Left hindlimb (tissue), 1 donor: ENCODE measurements at regions not wholly inside any gene's neighbourhood (a gene's known extent, or its start where the extent isn't known, plus 50 kb on each side); places are given as distances from the start of the nearest gene placed in this dataset.

ENCODE experiments used
- DNase-seq: peaks from one replicate; pipeline ENCODE4 v3.0.0-alpha.2; 2018

DNA sequence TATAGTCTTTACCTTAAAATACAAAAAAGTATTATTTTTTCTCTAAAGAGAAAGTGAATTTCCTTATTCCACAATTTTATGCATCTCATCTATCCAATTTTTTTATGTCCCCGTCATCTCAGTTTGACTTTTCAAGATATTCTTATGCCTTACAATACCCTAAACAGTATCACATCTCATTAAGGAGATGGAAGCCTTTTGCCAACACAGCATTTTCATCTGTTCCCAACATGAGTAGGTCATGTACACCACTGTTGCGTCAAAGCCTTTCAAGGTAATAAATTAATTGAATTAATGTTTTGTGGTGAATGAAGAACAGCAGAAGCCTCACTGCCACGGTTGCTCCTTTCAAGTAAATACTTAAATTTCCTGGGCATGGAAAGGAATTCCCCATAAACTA lies 299.4 kb downstream of the EPHA4 start:
- DNase-seq = no peak

- DNase-seq = no peak
These were observed 296.1 kb downstream of the EPHA4 start for GRCh38 chr2:221276033-221276432.

DNA sequence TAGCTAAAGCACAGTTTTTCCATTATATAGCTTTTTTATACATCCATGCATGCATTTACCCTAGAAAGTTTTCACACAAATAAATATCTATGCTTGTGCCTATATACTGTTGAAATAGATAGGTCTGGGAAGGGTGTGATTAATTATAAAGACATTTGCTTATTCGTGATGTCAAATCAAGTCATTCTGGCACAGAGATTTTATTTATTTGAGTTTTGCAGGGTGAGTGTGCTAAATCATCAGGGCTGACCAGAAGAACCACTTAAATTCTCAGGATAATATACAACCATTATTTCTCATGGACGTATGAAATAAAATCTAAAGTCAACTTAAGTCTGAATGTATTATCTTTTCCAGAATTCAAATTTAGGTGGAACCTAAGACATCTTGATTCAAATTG lies 295.5 kb downstream of the EPHA4 start:
- DNase-seq = no peak

- no peak for DNase-seq
These were observed 289.7 kb downstream of the EPHA4 start for GRCh38 chr2:221282386-221282785.

- no peak for DNase-seq
These were observed 288.1 kb downstream of the EPHA4 start for GRCh38 chr2:221283896-221284545.

DNA sequence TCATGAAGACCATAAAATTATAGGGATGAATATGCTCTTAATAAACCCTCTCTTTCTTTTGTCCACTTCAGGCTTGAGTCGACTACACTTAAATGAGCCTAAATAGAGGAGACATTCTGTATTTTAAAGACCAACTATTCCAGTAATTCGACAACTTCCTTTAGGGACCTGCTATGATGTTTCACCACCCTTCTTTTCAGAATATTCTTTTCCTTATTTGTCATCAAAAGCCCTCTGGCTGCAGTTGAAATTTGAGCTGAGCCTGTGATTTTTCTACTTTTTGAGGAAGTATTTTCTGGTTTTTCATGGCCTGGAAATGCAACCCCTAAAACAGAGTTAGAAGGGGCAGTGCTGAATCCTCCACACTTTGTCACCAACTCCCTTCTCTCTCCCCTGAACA lies 287.0 kb downstream of the EPHA4 start:
- no peak for DNase-seq

- DNase-seq = no peak
These were observed 285.7 kb downstream of the EPHA4 start for GRCh38 chr2:221286406-221286805.

DNA sequence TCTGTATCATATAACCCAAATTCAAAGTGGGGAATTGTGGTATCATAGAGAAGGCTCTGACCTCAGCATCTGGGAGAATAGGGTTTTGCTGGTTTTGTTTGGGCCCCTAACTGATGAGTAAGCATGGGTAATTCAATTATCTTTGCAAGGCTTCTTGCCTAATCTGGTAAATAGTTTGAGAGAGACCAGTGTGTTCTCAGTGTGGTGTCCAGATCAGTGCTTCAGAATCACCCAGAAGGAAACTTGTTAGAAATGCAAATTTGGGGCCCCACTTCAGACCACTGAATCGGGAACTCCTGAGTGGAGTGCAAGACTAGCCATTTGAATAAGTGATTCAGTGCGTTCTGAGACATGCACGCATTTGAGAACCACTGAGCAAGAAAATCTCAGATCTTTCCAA lies 282.7 kb downstream of the EPHA4 start:
- no peak for DNase-seq

DNA sequence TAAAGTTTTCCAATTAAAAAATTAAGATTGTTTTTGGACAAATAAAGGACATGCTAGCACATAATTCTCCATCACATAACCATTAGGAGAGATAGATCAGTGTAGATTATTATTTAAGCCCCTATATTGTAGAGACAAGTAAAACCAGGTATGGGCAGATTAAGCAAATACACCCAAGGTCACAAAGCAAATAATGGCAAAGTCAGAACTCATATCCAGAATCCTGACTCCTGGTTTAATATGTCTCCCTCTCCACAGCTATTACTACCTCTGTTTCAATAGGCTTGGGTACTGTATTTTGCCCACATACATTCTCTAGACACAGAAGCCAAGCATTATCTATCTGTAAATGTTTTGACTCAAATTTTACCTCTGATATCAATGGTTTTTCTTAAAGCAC lies 282.3 kb downstream of the EPHA4 start:
- no peak for DNase-seq

GRCh38 chr2:221293949-221294742 lies 278.0 kb downstream of the EPHA4 start:
- DNase-seq = no peak

DNA sequence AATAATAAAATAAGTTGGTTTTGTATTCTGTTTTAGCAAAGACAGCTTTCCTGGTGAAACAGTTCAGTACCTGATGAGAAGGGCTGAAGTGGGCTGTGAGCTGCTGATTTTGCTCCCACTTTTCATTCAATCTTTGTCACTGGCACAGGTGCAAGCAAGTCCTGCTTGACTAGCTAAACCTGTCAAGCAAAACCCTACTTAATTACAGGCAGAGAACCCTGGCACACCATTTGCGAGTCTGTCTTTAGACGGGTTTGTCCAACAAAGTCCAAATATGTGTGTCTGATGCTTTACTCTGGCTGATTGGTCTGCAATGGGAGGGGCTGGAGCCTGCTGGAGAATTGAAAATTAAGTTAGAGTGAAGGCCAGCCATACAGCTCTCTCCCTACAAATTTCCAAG lies 267.2 kb downstream of the EPHA4 start:
- DNase-seq = no peak

DNA sequence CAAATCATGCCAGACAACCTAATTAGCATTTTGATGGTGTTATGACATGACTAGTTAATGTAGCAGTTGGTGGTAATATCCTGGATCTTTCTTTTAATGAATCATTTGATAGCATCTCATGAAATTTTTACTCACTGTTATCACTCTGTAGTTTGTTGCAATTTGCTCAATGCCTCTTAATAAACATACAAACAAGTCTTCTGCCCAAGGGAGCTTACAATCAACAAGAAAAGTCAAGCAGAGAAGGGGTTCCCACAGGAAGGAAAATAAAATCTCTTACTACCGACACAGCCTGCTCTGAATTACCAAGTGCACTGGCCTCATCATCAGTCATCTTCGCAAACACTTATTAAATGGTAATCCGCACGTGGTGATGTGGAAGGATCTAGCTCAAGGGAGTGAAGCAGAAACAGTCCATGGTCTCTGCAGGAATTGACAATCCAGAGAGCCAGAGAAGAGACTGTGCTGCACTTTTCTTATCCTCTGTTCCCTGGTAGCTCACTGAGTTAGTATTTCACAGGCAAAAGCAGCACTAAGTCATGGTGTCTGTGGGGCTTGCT lies 263.5 kb downstream of the EPHA4 start:
- no peak for DNase-seq

- no peak for DNase-seq
These were observed 262.1 kb downstream of the EPHA4 start for GRCh38 chr2:221309892-221310583.

GRCh38 chr2:221310730-221311129 lies 261.4 kb downstream of the EPHA4 start:
- no peak for DNase-seq

- no peak for DNase-seq
These were observed 259.5 kb downstream of the EPHA4 start for GRCh38 chr2:221312634-221313033.

DNA sequence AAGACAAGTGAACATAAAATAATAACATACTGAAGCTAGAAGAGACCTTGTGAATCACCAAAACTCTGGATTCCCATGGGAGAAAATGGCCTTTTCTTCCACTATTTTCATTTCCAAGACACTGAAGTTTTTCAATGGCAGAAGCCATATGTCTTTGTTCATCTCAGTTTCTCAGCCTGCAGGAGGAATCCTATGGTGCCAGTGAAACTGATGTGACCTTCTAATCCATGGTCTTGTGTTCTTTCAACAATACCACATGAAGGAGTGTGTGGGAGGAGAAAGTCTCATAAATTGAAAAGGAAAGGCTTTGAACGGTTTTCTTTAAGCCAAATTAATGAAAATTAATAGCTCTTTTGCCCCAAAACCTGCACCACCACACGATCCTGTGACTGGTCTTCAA lies 257.3 kb downstream of the EPHA4 start:
- no peak for DNase-seq

GRCh38 chr2:221318376-221319130 lies 253.6 kb downstream of the EPHA4 start:
- DNase-seq = no peak

GRCh38 chr2:221322741-221323140 lies 249.4 kb downstream of the EPHA4 start:
- DNase-seq = no peak

DNA sequence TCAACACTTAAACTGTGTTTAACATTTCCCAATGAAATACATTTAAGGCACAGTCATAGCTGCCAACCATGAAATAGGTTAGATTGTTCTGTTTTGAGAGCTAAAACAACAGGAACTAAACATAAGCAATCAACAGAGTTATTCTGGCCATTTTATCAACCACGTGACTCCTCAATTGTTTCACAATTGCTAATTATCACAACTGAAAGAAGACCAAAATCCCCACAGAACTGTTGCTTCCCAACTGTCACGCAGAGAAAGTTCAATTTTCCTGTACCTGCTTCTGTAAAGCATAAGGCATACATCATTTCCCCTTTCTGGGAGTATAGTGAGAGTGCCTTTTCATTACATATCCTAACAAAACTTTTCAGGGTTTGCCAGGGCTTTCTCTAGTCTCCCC lies 248.6 kb downstream of the EPHA4 start:
- no peak for DNase-seq

- DNase-seq = no peak
These were observed 241.7 kb downstream of the EPHA4 start for GRCh38 chr2:221330436-221330835.

DNA sequence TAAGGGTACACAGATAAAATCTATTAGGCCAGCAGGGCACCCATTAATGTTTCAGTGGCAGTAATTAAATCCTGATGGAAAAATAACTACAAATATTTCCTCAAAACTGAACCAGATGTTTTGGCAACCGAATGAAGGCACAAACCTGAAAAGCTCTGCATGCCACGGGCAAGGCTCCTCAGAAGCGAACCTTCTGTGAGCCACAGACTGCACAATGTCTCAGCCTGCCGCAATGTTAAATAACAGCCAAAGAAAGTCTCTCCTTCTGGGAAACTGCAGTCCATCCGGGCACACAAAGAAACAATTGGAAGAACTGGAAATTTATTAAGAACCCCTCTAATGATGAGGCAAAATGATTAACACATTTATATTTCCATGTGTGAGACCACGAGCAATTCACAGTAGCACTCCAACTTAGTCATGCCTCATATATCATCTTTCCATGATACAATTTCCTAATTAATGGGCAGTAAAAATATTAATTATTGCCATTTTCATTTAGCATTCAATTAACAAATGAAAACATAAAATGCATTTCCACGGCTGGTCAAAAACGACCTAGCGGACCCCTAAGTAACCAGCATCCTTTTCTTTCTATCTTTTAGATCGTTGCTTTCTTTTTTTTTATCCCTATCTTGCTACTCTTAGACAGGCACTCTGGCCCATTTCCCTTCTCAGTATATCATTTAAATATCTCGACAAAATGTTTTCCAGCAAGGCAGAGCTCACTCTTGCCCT lies 237.5 kb downstream of the EPHA4 start:
- no peak for DNase-seq

- DNase-seq = no peak
These were observed 236.8 kb downstream of the EPHA4 start for GRCh38 chr2:221335219-221335752.
